HCT116 (cell line): ENCODE measurements at regions not wholly inside any gene's neighbourhood (a gene's known extent, or its start where the extent isn't known, plus 50 kb on each side); places are given as distances from the start of the nearest gene placed in this dataset.
A peak's percentile ranks its signal among the peaks of the same experiment; 100 is the strongest.

Source experiments
- CEBPB ChIP-seq: IDR thresholded peaks from 2 replicates; pipeline ENCODE4 v1.6.1; 2012; ENCODE audit warnings: low read depth
- ELF1 ChIP-seq: IDR thresholded peaks from 2 replicates; pipeline ENCODE4 v1.6.1; 2012; ENCODE audit warnings: low read depth, borderline replicate concordance
- POLR2A ChIP-seq: IDR thresholded peaks from 2 replicates; pipeline ENCODE4 v1.7.0; 2011; ENCODE audit warnings: borderline replicate concordance; ENCODE audit not compliant: insufficient read depth, insufficient read length; ENCODE audit errors: extremely low read depth
- SIN3A ChIP-seq: IDR thresholded peaks from 2 replicates; pipeline ENCODE4 v1.6.1; 2012; ENCODE audit warnings: low read depth
- TF ChIP-seq, protein P1 (sequence below), 3 experiments: fragments of 200-600 bp in 1 of 3; sonication (generic) in 1 of 3; IDR thresholded peaks in 2 of 3; conservative IDR thresholded peaks in 1 of 3; 2 replicates each; pipeline ENCODE4 v1.5.1; 2012 to 2017; ENCODE audit warnings: low read depth in 2 of 3, low read length in 2 of 3, antibody characterized with exemption in 1 of 3, borderline replicate concordance in 1 of 3, control low read depth in 1 of 3, mild to moderate bottlenecking in 1 of 3, mixed read lengths in 1 of 3, mixed run types in 1 of 3, moderate library complexity in 1 of 3; ENCODE audit not compliant: insufficient read depth in 1 of 3

DNA sequence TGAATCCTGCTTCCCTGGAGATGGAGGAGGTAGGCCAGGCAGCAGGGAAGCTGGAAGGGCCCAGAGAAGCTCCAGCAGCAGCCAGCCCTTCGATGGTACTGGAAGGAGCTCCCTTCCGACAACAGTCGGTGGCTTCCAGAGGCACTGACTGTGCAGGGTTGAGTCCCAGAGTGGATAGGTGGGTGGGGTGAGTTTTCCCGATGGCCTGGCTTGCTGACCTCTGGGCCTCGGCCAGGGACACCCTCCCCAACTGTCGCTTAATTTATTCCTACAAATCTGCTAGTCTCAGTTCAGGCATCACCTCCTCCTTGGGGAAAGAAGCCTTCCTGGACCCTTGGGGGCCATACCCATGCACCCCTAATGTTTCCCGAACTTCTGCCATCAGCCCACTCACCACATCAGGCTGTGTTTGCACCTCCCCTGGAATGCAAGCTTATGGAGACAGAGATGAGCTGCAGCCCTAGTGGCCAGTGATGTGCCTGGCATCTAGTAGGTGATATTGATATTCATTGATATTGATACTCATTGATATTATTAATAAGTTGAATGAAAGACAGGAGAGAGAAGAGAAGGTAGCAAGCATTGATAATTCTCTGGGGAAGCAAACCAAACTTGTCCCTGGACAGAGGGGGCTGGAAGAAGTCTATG lies 104.6 kb upstream of the BOD1 start:
- TF ChIP-seq ELF1 (no peak), CEBPB (no peak), POLR2A (no peak), SIN3A (no peak)
- TF ChIP-seq, protein P1, sequence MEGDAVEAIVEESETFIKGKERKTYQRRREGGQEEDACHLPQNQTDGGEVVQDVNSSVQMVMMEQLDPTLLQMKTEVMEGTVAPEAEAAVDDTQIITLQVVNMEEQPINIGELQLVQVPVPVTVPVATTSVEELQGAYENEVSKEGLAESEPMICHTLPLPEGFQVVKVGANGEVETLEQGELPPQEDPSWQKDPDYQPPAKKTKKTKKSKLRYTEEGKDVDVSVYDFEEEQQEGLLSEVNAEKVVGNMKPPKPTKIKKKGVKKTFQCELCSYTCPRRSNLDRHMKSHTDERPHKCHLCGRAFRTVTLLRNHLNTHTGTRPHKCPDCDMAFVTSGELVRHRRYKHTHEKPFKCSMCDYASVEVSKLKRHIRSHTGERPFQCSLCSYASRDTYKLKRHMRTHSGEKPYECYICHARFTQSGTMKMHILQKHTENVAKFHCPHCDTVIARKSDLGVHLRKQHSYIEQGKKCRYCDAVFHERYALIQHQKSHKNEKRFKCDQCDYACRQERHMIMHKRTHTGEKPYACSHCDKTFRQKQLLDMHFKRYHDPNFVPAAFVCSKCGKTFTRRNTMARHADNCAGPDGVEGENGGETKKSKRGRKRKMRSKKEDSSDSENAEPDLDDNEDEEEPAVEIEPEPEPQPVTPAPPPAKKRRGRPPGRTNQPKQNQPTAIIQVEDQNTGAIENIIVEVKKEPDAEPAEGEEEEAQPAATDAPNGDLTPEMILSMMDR (IDR thresholded peaks at IDR 0.05 in 2 of 3, conservative IDR thresholded peaks at IDR 0.05 in 1 of 3; ENCODE audit: borderline replicate concordance in 1 of 3, insufficient read depth in 1 of 3, low read depth in 2 of 3, low read length in 2 of 3): peak in 1 of 3 experiments; percentile 17; a peak in 2 of 6 replicates
